Vagina (tissue), 2 donors: ENCODE measurements at regions not wholly inside any gene's neighbourhood (a gene's known extent, or its start where the extent isn't known, plus 50 kb on each side); places are given as distances from the start of the nearest gene placed in this dataset.
"Not testable (repeated sequence)": the region's sequence is repeated elsewhere in the genome, so short reads cannot be mapped to it uniquely, and the experiment has no call there.

Source experiments
- DNase-seq, 2 donors: peaks; one replicate each; pipeline ENCODE4 v3.0.0-alpha.2; 2017; ENCODE audit errors: extremely low spot score in 2 of 2
- H3K27ac ChIP-seq: fragments of 200-600 bp; sonication (generic); one replicate; pipeline ENCODE4 v1.5.1; 2019
- H3K27me3 ChIP-seq: fragments of 200-600 bp; sonication (generic); one replicate; pipeline ENCODE4 v1.5.1; 2019
- H3K36me3 ChIP-seq, 2 donors: fragments of 200-600 bp; sonication (generic); one replicate each; pipeline ENCODE4 v1.5.1; 2017 to 2019
- H3K4me1 ChIP-seq: fragments of 200-600 bp; sonication (generic); one replicate; pipeline ENCODE4 v1.5.1; 2019
- H3K4me3 ChIP-seq, 2 donors: fragments of 200-600 bp; sonication (generic); 1 replicate in 1 of 2; 2 replicates in 1 of 2; pipeline ENCODE4 v1.5.1; 2016 to 2019
- H3K9me3 ChIP-seq: fragments of 200-600 bp; sonication (generic); one replicate; pipeline ENCODE4 v1.5.1; 2019
- POLR2A ChIP-seq, 2 donors: fragments of 450-650 bp; IDR thresholded peaks; one replicate each; pipeline ENCODE4 v1.6.1; 2017; ENCODE audit warnings: antibody characterized with exemption in 2 of 2, mild to moderate bottlenecking in 2 of 2, moderate library complexity in 2 of 2
- POLR2AphosphoS5 ChIP-seq, 2 donors: sonication (generic); formaldehyde crosslinking; IDR thresholded peaks; one replicate each; pipeline ENCODE4 v1.9.0; 2017; ENCODE audit warnings: antibody characterized with exemption in 2 of 2, mild to moderate bottlenecking in 2 of 2, low read depth in 1 of 2; ENCODE audit not compliant: insufficient read depth in 1 of 2
- intact Hi-C: fragments of 100-400 bp; cut with DNase I; formaldehyde crosslinking; loops from one replicate; pipeline ENCODE4 v1.15.1; 2023
- TF ChIP-seq, protein P1 (sequence below), 3 experiments: fragments of 450-650 bp in 2 of 3; fragments of 200-600 bp in 1 of 3; sonication (generic) in 1 of 3; IDR thresholded peaks; one replicate each; pipeline ENCODE4 v1.5.1; 2017 to 2019; ENCODE audit warnings: antibody characterized with exemption in 3 of 3, mild to moderate bottlenecking in 2 of 3, moderate library complexity in 2 of 3

DNA sequence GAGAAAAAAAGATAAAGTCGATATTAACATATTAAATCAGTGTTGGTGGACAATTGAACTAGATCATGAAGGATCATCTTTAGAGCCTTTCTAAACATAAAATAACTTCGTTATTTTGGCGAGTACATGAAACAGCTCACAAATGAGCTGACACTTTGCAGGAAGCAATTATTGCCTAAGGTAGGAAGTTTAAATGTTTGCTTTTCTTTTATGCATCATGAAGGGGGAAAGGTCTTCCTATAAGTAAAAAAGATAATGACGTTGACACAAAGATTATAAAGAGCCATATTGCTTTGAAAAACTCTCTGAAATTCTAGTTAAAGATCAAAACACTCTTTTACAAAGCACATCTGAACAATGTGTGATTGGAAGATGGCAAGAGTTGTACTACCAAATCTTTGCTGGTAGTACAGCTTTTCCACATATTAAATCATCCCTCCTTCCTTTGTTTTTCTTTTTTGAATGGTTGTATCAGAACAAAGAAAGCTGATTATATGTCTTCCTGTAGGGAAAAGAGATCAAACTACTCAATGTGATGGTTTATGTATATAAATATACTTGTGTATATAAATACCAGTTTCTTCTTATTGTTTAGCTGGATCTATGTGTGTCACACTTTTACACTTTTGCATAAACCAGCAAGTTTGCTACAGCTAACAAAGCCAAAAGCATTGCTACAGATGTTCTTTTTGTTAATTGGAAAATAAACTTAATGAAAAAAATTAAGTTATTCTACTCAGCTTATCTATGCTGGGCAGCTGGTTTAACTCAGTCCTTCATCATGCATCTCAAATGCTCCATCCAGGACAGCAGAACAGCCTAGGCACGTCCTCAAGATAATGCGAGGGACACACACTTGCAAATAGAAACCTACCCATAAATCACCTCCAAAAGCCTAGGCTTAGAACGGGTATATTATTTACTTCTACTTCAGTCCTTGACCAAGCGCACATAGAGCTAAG lies 850.8 kb upstream of the ROBO1 start:
- H3K4me3 ChIP-seq: no peak overlapping the region
- H3K36me3 ChIP-seq: no peaks in the 10 kb centered on the region
- H3K4me1 ChIP-seq: no peaks in the 10 kb centered on the region
- intact Hi-C loops: no loop called here
- DNase-seq: no peak
- no peak for TF ChIP-seq POLR2AphosphoS5 (IDR thresholded peaks at IDR 0.05; ENCODE audit: insufficient read depth in 1 of 2, low read depth in 1 of 2)
- TF ChIP-seq POLR2A (IDR thresholded peaks at IDR 0.05): no peak
- no peaks in the 10 kb centered on the region for H3K27me3 ChIP-seq
- H3K27ac ChIP-seq: no peak overlapping the region
- no peaks in the 10 kb centered on the region for H3K9me3 ChIP-seq

DNA sequence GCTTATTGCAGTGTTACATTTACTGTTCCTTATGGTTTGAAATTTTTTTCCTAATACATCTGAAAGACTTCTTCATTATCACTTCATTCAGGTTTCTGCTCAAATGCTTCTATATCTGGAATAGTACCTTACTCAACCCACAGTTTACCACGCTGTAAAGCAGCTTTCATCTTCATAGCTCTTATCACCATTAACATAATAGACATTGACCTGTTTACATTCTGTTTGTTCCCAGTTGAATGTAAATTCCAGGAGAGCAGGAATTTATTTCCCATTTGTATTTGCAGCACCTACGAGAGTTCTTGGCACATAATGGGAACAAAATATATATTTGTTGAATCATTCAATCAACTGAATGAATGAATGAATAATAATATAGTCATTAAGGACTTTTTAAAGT lies 844.6 kb upstream of the ROBO1 start:
- no peaks in the 10 kb centered on the region for H3K9me3 ChIP-seq
- H3K4me1 ChIP-seq: no peaks in the 10 kb centered on the region
- intact Hi-C loops: no loop called here
- TF ChIP-seq POLR2AphosphoS5 (IDR thresholded peaks at IDR 0.05; ENCODE audit: insufficient read depth in 1 of 2, low read depth in 1 of 2): no peak
- no peak for TF ChIP-seq POLR2A (IDR thresholded peaks at IDR 0.05)
- TF ChIP-seq, protein P1, sequence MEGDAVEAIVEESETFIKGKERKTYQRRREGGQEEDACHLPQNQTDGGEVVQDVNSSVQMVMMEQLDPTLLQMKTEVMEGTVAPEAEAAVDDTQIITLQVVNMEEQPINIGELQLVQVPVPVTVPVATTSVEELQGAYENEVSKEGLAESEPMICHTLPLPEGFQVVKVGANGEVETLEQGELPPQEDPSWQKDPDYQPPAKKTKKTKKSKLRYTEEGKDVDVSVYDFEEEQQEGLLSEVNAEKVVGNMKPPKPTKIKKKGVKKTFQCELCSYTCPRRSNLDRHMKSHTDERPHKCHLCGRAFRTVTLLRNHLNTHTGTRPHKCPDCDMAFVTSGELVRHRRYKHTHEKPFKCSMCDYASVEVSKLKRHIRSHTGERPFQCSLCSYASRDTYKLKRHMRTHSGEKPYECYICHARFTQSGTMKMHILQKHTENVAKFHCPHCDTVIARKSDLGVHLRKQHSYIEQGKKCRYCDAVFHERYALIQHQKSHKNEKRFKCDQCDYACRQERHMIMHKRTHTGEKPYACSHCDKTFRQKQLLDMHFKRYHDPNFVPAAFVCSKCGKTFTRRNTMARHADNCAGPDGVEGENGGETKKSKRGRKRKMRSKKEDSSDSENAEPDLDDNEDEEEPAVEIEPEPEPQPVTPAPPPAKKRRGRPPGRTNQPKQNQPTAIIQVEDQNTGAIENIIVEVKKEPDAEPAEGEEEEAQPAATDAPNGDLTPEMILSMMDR (IDR thresholded peaks at IDR 0.05): no peak
- no peak overlapping the region for H3K27ac ChIP-seq
- no peaks in the 10 kb centered on the region for H3K27me3 ChIP-seq
- no peak overlapping the region for H3K4me3 ChIP-seq
- DNase-seq: no peak
- H3K36me3 ChIP-seq: no peaks in the 10 kb centered on the region

- intact Hi-C loops, DNase-seq, H3K36me3 ChIP-seq, H3K27me3 ChIP-seq, H3K27ac ChIP-seq, H3K9me3 ChIP-seq, H3K4me3 ChIP-seq, H3K4me1 ChIP-seq: not testable (repeated sequence)
Observed at GRCh38 chr3:80608072-80608471, 840.3 kb upstream of the ROBO1 start.

DNA sequence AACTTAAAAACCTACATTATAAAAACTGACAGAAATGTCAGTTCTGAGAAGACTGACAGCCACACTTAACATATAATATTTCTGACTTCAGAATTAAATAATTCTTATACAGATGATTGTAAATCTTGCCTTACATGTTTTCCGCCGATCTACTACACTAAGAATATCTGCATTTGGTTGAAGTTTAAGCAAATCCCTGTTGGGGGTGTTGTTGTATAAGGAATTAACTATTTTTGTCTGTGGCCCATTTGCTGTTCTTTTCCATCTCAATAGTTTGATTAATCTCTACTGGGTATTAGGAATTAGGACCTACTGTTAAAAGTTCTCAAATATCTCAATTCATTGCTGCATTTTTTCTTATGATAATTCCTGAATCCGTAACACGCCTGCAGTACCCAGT lies 838.3 kb upstream of the ROBO1 start:
- Histone ChIP-seq H3K9me3 (no peaks in the 10 kb centered on the region), H3K4me3 (no peak overlapping the region), H3K27me3 (no peaks in the 10 kb centered on the region), H3K4me1 (no peaks in the 10 kb centered on the region), H3K27ac (no peak overlapping the region), H3K36me3 (no peaks in the 10 kb centered on the region)
- no peak for TF ChIP-seq POLR2AphosphoS5 (IDR thresholded peaks at IDR 0.05; ENCODE audit: insufficient read depth in 1 of 2, low read depth in 1 of 2)
- TF ChIP-seq POLR2A (IDR thresholded peaks at IDR 0.05): no peak
- TF ChIP-seq, protein P1 (IDR thresholded peaks at IDR 0.05): no peak
- no peak for DNase-seq
- intact Hi-C loops: no loop called here

- intact Hi-C loops: no loop called here
- no peaks in the 10 kb centered on the region for H3K36me3 ChIP-seq
Observed at GRCh38 chr3:80601479-80601878, 833.7 kb upstream of the ROBO1 start.

More at GRCh38 chr3:80601479-80601878, 833.7 kb upstream of the ROBO1 start:
- TF ChIP-seq, protein P1 (IDR thresholded peaks at IDR 0.05): no peak
- TF ChIP-seq POLR2AphosphoS5 (IDR thresholded peaks at IDR 0.05; ENCODE audit: insufficient read depth in 1 of 2, low read depth in 1 of 2) (no peak), POLR2A (IDR thresholded peaks at IDR 0.05) (no peak)
- DNase-seq: no peak
- Histone ChIP-seq H3K27me3 (no peaks in the 10 kb centered on the region), H3K27ac (no peak overlapping the region), H3K4me1 (no peaks in the 10 kb centered on the region), H3K4me3 (no peak overlapping the region), H3K9me3 (no peaks in the 10 kb centered on the region)
